Fibroblast of skin of scalp (primary cell): ENCODE measurements at regions not wholly inside any gene's neighbourhood (a gene's known extent, or its start where the extent isn't known, plus 50 kb on each side); places are given as distances from the start of the nearest gene placed in this dataset.
A peak's percentile ranks its signal among the peaks of the same experiment; 100 is the strongest.

Experiments used
- DNase-seq: peaks from one replicate; pipeline ENCODE4 v3.0.0-alpha.2; 2013

DNA sequence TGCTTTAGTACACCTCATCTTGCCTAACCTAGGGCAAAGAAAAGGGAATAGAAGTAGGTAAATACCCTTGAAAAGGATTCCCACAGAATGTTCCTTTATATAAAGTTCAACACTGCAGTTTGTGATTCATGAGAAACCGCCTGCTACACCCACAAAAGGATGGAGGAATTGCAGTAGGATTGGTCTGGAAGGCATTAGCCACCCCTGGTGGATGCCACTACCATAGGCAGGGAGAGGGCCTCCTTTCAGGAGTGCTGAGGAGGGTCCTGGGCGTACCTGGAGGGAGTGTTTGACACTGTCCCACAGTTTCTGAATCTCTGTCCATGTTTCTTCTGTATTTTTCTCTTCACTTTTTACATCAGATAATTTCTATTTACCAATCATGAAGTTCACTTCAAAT, 221.8 kb upstream of the TMEM72 start:
- peak; percentile 31 for DNase-seq

DNA sequence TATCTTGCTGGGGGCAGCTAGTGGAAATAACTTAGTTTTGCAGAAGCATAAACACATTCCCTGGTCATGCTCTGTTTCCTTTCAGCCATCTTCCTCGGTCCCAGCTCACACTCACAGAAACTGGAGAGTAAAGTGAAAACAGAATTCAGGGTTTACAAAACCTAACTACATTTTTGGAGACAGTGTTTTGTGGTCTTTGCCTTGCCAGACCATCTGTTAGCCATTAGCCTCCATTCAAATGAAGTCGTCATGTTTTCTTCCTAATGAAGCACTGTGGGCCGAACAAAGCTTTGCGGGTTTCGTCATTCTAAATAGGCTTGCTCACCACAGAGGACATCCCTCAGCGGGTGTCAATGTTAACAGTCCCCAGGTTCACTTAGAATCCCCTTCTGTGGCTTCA, 214.6 kb upstream of the TMEM72 start:
- peak; percentile 94 for DNase-seq

DNA sequence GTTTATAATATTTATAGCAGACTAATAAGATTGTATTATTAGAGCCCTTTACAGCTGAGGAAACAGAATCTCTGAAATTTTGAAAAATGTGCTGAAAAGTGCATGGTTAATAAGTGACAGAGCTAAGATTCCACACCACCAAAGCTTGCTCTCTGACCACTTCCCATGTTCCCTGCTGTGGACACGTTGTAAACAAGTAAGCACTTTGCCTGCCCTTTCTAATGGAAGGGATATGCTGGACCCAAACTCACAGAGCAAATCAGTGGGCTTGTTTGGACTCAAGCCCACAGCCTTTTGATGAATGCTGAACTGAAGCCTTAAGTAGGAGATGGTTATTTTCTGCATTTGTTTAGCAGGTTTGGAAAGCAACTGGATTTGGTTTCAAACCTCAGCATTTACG, 214.0 kb upstream of the TMEM72 start:
- peak; percentile 58 for DNase-seq

DNA sequence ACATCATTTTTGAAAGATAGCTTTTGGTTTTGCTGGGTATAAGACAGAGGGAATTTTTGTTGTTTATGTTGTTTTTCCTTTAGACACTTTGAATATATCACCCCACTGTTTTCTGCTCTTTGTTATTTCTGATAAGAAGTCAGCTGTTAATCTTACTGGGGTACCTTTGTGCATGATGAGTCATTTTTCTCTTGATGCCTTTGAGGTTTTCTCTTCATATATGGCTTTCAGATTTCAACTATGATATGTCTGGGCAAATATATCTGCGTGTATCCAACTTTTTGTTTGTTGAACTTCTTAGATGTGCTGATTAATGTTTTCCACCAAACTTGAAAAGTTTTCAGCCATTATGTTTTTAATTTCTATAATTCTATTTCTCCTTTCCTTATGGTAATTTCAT, 208.6 kb upstream of the TMEM72 start:
- DNase-seq: no peak

DNA sequence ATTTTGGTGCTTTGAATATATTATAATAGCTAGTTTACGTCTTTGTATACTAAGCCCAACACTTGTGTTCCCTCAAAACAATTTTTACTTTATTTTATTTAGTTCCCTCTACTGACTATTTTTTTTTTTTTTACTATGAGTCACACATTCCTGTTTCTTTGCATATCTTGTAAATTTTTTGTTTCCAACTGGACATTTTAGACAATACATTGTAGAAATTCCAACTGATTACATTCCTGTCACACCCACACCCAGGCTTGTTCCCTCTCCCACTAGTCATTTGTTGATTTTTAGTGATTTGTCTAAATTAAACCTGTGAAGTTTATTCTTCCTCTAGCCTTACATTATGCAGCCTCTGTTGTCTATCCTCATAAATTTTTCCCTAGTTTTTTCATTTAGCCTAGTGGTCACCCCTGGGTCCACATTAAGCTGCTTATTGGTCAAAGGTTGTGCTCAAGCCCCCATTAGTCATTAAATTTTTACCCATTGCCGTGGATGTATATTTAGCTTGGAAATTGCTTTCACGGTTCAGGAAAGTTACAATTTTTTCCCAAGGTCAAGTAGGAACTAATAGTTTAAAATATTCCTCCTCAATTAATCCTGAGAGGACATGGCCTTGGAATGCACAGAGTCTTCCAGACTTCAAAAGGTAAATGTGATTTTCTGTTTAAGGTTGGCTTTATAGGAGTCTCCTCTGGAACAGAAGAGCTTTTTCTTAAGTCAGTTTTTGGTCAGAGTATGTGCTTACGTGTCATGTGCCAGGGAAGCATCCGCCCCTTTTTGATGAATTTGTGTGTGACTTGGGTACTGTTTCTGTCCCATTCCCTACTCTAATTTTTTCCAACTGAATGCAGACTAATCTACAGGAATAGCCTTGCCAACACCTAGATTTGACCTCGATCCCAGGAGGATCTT, 207.6 kb upstream of the TMEM72 start:
- DNase-seq: peak; percentile 85

DNA sequence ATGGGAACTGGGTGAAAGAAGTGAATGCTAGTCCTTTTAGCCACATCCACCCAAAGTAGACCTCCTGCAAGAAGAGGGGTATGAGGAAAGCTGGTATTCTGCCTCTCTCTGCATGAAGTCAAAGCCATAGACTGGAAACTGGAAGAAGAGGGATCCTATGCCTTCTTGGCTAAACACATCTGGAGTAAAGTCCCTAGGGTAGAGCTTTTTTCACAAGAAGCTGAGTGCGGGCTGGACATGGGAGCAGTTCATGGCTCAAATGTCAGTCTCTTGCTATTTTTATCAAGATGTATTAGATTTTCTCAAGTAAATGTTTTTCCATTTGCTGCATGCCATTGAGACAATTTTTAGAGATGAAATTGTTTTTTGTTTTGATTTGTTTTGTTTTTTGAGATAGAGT, 206.5 kb upstream of the TMEM72 start:
- no peak for DNase-seq

DNA sequence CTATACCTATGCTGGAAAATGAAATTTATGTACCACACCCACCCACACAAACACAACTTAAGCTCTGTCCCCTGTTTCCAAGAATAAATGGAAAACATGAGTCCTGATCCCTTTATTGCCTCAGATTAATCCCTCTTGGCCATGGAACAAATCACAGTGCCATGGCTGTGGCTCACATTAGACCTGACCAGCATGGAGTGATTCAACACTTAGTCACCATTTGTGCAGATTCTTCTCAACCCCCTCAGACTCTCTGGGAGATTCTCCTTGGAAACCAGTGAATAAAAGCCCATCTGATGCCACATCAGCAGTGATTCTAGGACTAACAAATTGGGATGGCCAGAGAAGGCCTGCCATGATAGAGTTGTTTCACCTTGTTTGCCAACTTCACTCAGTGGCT, 204.4 kb upstream of the TMEM72 start:
- peak; percentile 98 for DNase-seq

DNA sequence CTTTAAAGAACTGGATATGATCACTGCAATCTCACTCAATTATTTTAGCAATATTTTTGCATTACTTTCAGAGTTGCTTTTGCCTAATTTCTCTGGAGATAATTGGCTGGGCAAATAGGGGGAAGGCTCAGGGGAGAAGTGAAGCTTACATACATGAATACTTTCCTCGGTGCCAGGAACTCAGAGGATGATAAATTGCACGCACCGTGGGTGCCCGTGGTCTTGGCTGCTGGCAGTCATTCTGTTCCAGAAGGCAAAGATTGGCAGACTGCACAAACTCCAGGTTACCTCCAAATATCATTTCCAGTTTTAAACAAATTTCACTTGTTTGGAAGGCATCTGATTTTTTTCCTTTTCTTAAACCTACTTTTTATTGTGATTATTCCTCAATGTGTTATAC, 197.8 kb upstream of the TMEM72 start:
- no peak for DNase-seq

DNA sequence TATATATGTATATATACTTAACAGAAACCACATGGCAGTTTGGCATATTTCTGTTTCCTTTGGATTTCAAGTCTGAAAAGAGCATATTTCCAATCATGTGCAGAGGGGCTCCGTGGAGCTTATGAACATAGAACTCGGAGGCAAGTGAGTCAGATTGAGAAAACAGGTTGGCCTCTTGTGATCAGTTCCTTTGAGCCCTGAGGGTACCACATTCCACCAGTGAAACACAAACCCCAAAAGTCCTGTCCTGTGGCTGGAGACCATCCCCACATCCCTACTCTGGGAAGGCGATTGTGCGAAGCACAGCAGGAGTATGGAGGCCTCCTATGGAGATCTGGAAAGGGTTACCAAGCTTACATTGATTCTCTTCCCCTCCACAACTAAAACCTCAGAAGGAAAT, 196.7 kb upstream of the TMEM72 start:
- DNase-seq: peak; percentile 46

DNA sequence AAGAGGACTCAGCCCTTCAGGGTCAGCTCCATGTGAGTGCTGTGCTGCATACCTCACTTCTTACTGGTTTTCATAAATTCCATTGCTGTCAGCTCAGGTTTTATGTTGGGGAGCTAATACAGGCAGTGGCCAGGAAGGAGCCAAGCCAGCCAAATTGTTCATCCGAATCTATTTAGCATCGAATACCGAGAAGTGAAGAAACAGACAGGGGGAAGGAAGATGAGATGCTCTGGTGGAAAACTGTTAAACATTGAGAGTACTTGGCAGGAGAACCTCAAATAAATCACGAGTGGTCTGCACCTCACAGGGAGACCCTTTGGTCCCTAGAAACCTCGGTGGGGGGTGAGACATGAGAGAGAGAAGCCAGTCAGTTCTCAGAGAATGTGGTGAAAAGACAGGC, 196.0 kb upstream of the TMEM72 start:
- DNase-seq: peak; percentile 73

DNA sequence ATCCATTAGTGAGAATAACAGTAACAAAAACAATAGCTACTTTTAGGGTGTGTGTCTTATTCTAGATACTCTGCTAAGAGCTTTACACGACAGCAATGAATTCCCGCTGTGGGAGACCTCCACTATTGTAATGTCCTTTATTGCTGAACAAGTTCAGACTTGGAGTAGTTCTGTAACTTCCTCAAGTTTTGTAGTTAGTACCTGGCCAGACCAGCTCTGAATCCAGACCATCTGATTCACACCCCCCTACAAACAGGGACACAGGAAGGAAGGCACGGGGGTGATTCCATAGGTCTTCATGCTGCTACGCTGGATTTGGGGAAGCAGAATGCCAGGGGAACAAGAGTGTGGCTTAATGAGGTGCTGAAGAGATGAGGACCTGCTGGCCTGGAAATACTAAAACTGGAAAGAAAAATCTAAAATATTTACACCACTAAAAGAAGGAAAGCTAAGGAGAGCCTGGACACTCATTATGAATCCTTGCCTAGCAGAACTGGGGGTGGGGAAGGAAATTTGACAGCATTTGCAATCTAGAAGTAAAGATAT, 194.6 kb upstream of the TMEM72 start:
- DNase-seq: no peak

DNA sequence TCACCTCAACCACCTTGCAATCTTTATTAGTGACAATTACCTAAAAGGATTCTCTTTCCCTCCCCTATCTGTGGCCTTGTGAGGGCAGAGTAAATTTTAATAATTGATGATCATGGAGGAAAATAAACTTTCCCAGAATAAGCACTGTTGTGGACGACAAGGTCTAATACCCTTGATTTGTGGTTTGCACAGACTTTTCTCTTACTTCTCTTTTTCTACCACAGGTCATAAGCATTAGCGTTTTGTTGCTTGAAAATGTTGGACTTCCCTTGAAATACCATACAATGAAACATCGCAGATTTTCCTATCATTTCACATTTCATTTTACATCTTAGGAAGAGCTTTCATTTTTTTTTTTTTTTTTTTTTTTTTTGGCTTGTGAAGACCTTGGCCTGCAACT, 188.1 kb upstream of the TMEM72 start:
- DNase-seq: no peak

DNA sequence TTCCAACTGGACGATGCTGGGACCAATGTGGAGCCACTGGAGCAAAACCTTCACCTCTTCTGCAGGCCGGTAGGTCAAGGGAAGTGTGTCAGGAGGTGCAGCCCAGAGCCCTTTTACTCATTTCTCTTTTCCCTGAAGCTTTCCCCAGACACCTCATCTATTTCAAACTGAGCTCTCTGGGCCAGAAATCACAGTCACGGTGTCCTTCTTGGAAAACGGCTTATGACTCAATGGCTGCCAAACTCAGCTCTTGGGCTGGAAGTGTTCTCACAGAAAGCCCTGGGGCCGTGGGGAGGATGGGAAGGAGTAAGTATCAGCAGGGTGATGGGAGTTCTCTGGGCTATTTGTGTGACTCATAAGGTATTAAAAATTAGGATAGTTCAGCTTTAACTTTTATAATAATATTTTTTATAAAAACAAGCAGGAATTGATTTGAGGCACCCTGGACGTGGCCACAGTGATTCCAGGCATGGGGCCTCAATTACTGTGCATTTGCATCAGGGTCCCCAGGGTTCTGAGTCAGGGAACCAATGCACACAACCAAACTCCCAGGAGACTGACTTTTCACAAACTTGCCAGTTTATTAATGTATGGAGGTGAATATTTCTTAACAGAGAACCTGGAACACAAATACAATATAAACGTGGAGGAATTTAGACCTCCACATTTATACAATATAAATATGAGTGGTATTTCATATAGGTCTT, 187.4 kb upstream of the TMEM72 start:
- peak; percentile 99 for DNase-seq

DNA sequence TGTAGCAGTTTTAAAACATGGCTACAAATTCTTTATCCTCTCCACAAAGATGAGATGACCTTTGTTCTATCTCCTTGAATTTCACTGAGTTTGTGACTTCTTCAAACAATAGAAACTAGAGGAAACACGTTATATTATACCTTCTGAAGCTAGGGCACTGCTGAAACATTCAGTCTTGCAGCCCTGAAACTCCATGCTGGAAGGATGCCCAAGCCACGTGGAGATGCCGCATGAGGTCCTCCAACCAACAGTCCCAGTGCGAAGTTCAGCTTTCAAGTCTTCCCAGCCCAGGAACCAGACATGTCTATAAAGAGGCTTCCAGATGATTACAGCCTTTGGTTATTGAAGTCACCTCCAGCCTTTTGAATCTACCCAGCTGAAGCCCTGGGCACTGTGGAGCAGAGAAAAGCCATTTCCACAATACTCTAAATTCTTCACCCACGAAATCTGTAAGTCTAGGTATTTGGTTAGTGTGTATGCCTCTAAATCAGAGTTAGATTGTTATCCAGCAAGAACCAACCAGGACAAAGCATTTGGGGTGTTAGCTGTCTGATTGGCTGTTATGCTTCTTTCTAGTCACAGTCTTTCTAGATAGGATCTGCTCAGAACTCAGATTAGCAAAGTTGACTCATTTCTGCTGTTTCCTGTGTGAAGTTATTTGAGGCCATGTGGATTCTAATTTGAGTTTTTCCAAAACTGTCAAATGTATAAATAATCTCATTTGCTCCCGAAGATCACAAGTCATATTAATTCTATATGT, 186.5 kb upstream of the TMEM72 start:
- DNase-seq: peak; percentile 85

DNA sequence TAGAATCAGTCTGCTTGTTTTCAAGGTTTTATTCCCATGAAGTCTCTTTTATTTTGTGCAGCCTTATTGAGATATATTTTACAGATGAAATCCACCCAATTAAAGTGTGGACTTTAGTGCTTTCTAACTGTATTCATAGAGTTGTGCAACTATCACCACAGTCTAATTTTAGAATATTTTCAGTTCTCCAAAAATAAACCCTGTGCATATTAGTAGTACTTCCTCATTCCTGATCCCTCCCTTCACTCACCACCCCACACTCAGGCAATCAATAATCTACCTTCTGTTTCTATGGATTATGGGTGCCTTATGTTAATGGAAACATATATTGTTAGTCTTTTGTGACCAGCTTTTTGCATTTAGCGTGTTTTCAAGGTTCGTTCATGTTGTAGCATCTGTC, 185.7 kb upstream of the TMEM72 start:
- DNase-seq: peak; percentile 69

DNA sequence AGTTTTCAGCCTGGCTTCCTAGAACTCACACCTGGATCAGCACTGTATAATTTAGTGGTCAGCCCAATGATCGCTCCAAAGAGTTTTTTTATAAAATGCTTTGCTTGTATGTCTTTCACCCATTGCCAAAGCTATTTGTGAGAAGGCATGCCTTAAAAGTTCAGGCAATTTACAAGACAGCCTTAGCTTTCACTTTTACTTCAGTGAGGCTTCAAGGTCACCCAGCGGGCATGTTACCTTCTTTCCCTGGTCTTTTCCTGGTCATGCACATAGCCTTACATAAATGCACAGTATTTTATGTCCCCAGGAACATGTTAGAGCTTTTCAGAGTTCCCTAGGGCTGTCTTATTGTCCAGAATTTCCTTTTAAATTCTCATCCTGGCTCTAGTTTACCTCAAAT, 179.9 kb upstream of the TMEM72 start:
- no peak for DNase-seq

DNA sequence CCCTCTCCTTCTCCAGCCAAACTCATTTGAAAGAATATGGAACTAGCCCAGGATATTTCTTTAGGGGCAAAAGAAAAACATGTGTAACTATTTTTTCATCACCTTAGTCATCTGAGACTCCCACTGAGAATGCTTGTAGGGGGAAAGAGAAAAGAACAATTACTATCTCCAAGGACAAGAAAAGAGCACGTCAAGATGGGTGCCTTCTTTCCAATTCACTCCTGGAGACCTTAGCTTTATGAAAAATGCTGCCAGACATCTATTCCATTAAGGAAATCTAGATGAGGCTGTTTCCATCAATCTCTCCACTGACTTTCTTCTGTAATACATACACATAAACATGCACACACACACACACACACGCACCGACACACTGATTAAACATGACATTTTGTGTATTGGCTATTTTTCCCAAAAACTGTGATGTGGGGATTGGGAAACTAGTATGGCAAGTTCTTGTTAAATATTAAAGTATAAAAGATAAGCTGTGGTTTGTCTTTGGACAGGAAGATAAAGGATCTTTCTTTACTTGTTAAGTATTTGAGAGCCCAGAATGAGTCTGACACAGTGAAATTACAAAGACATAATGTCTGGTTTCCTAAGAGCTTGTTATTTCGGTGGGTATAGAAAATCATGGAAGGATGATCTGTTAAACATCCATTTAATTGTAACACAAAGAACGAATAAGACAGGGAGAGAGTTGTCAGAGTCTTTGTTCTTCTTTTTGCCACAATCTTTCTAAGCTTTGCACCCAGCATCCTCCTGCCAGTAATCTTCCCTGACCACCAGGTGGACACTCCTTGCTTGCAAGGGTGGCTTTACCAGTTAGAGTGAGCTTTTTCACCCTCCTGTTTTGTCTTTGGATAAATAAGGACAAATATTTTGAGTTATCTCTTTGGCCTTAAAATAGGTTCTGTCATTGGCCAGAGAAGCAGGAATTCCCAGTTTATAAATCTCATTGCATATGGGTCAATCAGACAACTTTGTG, 177.3 kb upstream of the TMEM72 start:
- peak; percentile 19 for DNase-seq

DNA sequence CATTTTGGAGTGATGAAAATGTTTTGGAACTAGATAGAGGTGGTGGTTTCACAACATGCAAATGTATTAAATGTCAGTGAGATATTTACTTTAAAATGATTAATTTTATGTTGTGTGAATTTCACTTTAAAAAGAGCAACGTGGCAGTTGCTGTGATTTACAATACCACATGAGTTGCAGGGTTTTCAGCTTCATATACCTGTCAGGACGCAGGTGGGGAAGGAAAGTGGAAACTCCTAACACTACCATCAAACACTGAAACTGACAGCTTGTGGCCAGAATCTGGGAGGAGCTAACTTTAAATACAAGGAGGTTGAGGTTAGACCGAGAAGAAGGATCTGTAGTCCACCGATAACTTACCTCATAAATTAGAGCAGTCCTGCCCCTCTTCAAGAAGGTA, 168.9 kb upstream of the TMEM72 start:
- DNase-seq: no peak

DNA sequence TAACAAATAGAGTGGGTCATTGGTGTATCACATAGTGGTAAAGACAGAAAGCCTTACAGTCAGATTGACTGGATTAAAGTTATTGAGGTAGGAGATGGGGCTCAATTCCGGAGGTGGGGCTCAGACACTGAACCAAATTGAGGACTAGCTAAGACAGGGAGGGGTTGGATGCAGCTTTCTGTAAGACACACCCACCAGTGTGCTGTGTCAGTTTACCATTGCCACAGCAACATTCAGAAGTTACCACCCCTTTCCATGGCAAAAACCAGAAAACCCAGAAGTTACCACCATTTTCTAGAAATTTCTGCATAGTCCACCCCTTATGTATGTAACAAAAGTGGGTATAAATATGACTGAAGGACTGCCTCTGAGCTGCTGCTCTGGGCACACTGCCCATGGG, 167.6 kb upstream of the TMEM72 start:
- no peak for DNase-seq

DNA sequence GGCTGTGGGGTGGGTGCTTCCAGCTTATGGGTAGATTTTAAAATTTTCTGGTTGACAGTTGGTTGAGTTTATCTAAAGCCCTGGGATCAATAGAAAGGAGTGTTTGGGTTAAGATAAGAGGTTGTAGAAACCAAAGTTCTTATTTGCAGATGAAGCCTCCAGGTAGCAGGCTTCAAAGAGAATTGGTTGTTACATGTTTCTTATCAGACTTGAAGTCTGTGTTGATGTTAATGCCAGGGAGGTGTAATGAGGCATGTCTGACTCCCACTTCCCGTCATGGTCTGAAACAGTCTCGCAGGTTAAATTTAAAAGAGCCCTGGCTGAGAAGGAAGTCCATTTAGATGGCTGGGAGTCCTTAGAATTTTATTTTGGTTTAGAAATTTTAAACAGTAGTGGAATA, 165.2 kb upstream of the TMEM72 start:
- no peak for DNase-seq

DNA sequence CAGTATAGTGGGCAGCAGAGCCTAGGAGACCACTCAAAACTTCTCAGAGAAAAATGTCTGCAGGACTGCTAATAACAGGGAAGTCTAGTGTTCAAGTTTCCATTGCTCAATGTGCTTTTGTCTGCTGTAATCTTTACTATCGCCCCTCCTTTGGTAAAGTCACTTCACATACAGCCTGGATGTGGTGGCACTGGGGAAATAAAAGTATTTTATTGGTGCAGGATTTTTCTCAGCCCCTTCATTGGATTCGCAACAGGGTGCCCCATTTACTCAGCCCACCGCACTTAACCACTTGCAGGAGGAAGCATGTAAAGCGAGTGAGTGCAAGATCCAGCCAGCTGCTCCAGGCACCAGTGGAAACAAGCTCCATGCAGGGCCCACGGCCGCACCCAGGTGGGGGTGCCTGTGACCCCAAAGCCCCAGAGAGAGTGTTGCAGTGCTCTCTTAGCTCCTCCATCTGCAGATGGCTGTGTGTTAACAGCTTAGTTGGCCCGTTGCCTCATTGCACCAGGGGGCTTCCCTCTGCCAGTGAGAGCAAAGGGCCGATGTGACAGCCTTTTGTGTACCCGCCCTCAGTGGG, 163.5 kb upstream of the TMEM72 start:
- no peak for DNase-seq
